ENCODE measurements at regions not wholly inside any gene's neighbourhood (a gene's known extent, or its start where the extent isn't known, plus 50 kb on each side); places are given as distances from the start of the nearest gene placed in this dataset.
A peak's percentile ranks its signal among the peaks of the same experiment; 100 is the strongest.

DNA sequence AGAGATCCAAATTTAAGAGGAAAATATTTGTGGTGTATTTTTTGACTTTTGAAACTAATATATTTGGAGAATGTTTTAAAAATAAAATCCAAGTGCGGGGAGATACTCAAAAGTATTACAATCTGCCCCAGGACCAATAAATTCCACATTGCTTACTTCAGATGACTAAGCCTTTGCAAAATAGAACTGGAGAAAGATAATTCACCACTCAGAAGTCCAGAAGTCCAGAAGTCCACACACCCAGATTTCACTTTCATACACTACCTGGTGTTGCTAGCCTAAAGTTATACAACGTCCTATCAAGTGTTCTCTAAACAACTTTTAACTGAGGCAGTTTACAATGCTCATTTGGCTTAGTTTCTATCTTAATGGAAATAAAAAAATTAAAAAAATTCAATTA is 487.0 kb upstream of the SEMA3D start:
- Histone ChIP-seq H3K36me3 (ENCODE audit: control insufficient read depth, insufficient read depth, low read length) (no peaks in the 10 kb centered on the region), H3K4me3 (ENCODE audit: low read depth, low read length) (no peak overlapping the region), H3K27me3 (replicated peaks; ENCODE audit: control insufficient read depth, insufficient read depth, low read length) (no peaks in the 10 kb centered on the region), H3K4me1 (peaks cover 7% of the 10 kb centered on the region), H3K9me3 (no peaks in the 10 kb centered on the region)
- Mint-ChIP-seq H3K27me3 (ENCODE audit: insufficient read depth, unreplicated experiment) (no peaks in the 10 kb centered on the region), H3K9me3 (ENCODE audit: unreplicated experiment) (peaks cover 11% of the 10 kb centered on the region), H3K36me3 (ENCODE audit: insufficient read depth, unreplicated experiment) (no peaks in the 10 kb centered on the region), H3K4me3 (ENCODE audit: unreplicated experiment) (no peak overlapping the region), H3K27ac (ENCODE audit: unreplicated experiment) (no peak overlapping the region), H3K4me1 (ENCODE audit: low read depth, unreplicated experiment) (peaks cover 7% of the 10 kb centered on the region)
- POLR2A ChIA-PET, result no interaction called here
- peak in 1 of 2 experiments; percentile 14 for DNase-seq
- TF ChIP-seq, protein P1, sequence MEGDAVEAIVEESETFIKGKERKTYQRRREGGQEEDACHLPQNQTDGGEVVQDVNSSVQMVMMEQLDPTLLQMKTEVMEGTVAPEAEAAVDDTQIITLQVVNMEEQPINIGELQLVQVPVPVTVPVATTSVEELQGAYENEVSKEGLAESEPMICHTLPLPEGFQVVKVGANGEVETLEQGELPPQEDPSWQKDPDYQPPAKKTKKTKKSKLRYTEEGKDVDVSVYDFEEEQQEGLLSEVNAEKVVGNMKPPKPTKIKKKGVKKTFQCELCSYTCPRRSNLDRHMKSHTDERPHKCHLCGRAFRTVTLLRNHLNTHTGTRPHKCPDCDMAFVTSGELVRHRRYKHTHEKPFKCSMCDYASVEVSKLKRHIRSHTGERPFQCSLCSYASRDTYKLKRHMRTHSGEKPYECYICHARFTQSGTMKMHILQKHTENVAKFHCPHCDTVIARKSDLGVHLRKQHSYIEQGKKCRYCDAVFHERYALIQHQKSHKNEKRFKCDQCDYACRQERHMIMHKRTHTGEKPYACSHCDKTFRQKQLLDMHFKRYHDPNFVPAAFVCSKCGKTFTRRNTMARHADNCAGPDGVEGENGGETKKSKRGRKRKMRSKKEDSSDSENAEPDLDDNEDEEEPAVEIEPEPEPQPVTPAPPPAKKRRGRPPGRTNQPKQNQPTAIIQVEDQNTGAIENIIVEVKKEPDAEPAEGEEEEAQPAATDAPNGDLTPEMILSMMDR (IDR thresholded peaks at IDR 0.05; ENCODE audit: insufficient read depth in 1 of 2, low read depth in 1 of 2, low read length in 1 of 2, severe bottlenecking in 1 of 2, unreplicated experiment in 1 of 2), result no peak
- CTCF ChIA-PET, result no interaction called here
- no TSS peak for BruUV-seq (replicated peaks)
- intact Hi-C loops (cut with micrococcal nuclease; ENCODE audit: unreplicated experiment), result no loop called here

DNA sequence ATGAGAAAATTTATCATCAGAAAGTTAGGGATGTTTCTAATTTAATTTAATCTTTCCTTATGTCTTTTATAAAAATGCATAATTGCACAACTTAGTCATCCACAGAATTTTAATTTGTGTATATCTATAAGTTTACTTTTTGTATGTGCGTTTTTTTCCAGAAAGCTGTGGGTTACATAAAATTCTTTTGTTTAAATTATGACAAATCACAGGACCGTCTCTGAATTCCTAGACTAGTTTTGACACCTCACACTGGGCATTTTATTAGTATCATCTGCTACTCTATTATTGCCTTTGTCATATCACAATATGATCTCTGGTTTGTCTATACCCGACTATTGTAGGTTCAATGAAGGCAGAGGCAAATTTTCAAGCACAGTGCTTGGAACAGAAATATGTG is 482.4 kb upstream of the SEMA3D start:
- H3K27me3 ChIP-seq (replicated peaks; ENCODE audit: control insufficient read depth, insufficient read depth, low read length), result no peaks in the 10 kb centered on the region
- peaks cover 7% of the 10 kb centered on the region for H3K4me1 Mint-ChIP-seq (ENCODE audit: low read depth, unreplicated experiment)
- DNase-seq, result no peak
- no peak overlapping the region for H3K4me3 ChIP-seq (ENCODE audit: low read depth, low read length)
- H3K27ac Mint-ChIP-seq (ENCODE audit: unreplicated experiment), result no peak overlapping the region
- H3K9me3 ChIP-seq, result no peaks in the 10 kb centered on the region
- H3K36me3 ChIP-seq (ENCODE audit: control insufficient read depth, insufficient read depth, low read length), result no peaks in the 10 kb centered on the region
- H3K9me3 Mint-ChIP-seq (ENCODE audit: unreplicated experiment), result no peaks in the 10 kb centered on the region
- H3K27me3 Mint-ChIP-seq (ENCODE audit: insufficient read depth, unreplicated experiment), result no peaks in the 10 kb centered on the region
- H3K36me3 Mint-ChIP-seq (ENCODE audit: insufficient read depth, unreplicated experiment), result no peaks in the 10 kb centered on the region
- POLR2A ChIA-PET, result no interaction called here
- CTCF ChIA-PET, result no interaction called here
- H3K4me3 Mint-ChIP-seq (ENCODE audit: unreplicated experiment), result no peak overlapping the region
- peaks cover 4% of the 10 kb centered on the region for H3K4me1 ChIP-seq
- TF ChIP-seq, protein P1 (IDR thresholded peaks at IDR 0.05; ENCODE audit: insufficient read depth in 1 of 2, low read depth in 1 of 2, low read length in 1 of 2, severe bottlenecking in 1 of 2, unreplicated experiment in 1 of 2), result no peak
- intact Hi-C loops (cut with micrococcal nuclease; ENCODE audit: unreplicated experiment), result no loop called here
- BruUV-seq (replicated peaks), result no TSS peak

DNA sequence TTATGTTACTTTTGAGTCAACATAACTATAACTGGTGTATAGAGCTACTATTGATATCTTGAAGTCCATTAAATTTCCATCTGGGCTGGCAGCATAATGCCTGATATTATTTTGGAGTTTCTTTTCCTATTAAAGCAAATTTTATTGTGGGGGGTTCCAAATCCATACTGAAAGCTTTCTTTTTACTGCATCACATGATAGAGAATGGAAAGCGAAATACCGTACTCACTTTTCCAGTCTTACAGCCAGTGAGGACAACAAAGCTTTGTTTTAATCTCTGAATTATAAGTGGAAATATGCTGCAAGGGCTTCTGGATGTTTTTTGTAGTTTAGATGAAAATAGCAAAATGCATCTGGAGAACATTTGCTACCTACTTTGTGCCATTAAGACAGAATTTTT is 477.5 kb upstream of the SEMA3D start:
- TF ChIP-seq, protein P1 (IDR thresholded peaks at IDR 0.05; ENCODE audit: insufficient read depth in 1 of 2, low read depth in 1 of 2, low read length in 1 of 2, severe bottlenecking in 1 of 2, unreplicated experiment in 1 of 2), result no peak
- no peak for DNase-seq
- H3K9me3 ChIP-seq, result no peaks in the 10 kb centered on the region; the same call in 1 of the 2 replicates
- intact Hi-C loops (cut with micrococcal nuclease; ENCODE audit: unreplicated experiment), result no loop called here
- no peak overlapping the region for H3K27ac Mint-ChIP-seq (ENCODE audit: unreplicated experiment)
- POLR2A ChIA-PET, result no interaction called here
- no peaks in the 10 kb centered on the region for H3K27me3 Mint-ChIP-seq (ENCODE audit: insufficient read depth, unreplicated experiment)
- H3K36me3 ChIP-seq (ENCODE audit: control insufficient read depth, insufficient read depth, low read length), result no peaks in the 10 kb centered on the region
- no peaks in the 10 kb centered on the region for H3K27me3 ChIP-seq (replicated peaks; ENCODE audit: control insufficient read depth, insufficient read depth, low read length)
- CTCF ChIA-PET, result no interaction called here
- no peak overlapping the region for H3K4me3 ChIP-seq (ENCODE audit: low read depth, low read length)
- H3K4me3 Mint-ChIP-seq (ENCODE audit: unreplicated experiment), result no peak overlapping the region
- no peaks in the 10 kb centered on the region for H3K36me3 Mint-ChIP-seq (ENCODE audit: insufficient read depth, unreplicated experiment)
- no peaks in the 10 kb centered on the region for H3K9me3 Mint-ChIP-seq (ENCODE audit: unreplicated experiment)
- H3K4me1 Mint-ChIP-seq (ENCODE audit: low read depth, unreplicated experiment), result no peaks in the 10 kb centered on the region
- no TSS peak for BruUV-seq (replicated peaks)
- H3K4me1 ChIP-seq, result no peaks in the 10 kb centered on the region

Data from Caco-2 (cell line).